Loucy (cell line): ENCODE measurements at regions not wholly inside any gene's neighbourhood (a gene's known extent, or its start where the extent isn't known, plus 50 kb on each side); places are given as distances from the start of the nearest gene placed in this dataset.

ENCODE experiments used
- H2AFZ ChIP-seq: fragments of 200-600 bp; sonication (generic); 2 replicates; pipeline ENCODE4 v1.6.0; 2016; ENCODE audit warnings: antibody characterized with exemption, mild to moderate bottlenecking, low read length, moderate library complexity
- H3F3A ChIP-seq: fragments of 200-600 bp; 2 replicates; pipeline ENCODE4 v1.6.0; 2016; ENCODE audit warnings: antibody characterized with exemption, low read depth, mild to moderate bottlenecking
- H3K27me3 ChIP-seq: fragments of 200-600 bp; sonication (generic); 2 replicates; pipeline ENCODE4 v1.6.1; 2014; ENCODE audit warnings: low read length, mild to moderate bottlenecking; ENCODE audit not compliant: insufficient read depth, poor library complexity, severe bottlenecking
- H3K36me3 ChIP-seq: fragments of 200-600 bp; sonication (generic); 2 replicates; pipeline ENCODE4 v1.6.1; 2016; ENCODE audit warnings: low read length; ENCODE audit not compliant: insufficient read depth
- H3K4me1 ChIP-seq: fragments of 200-600 bp; sonication (generic); 2 replicates; pipeline ENCODE4 v1.5.1; 2014; ENCODE audit warnings: low read length, mild to moderate bottlenecking; ENCODE audit not compliant: insufficient read depth, poor library complexity, severe bottlenecking
- H3K4me2 ChIP-seq: fragments of 200-600 bp; sonication (generic); 2 replicates; pipeline ENCODE4 v1.6.0; 2014; ENCODE audit warnings: antibody characterized with exemption, low read length, low read depth, mild to moderate bottlenecking; ENCODE audit not compliant: poor library complexity, severe bottlenecking
- H3K4me3 ChIP-seq: fragments of 200-600 bp; sonication (generic); 2 replicates; pipeline ENCODE4 v1.5.1; 2014; ENCODE audit warnings: low read length, mild to moderate bottlenecking, mixed read lengths; ENCODE audit not compliant: poor library complexity, severe bottlenecking
- H3K79me2 ChIP-seq: fragments of 200-600 bp; sonication (generic); 2 replicates; pipeline ENCODE4 v1.6.1; 2014; ENCODE audit warnings: low read length; ENCODE audit not compliant: insufficient read depth
- H3K9ac ChIP-seq: fragments of 200-600 bp; sonication (generic); 2 replicates; pipeline ENCODE4 v1.6.0; 2014; ENCODE audit warnings: mild to moderate bottlenecking, low read depth, low read length, moderate library complexity; ENCODE audit not compliant: poor library complexity, severe bottlenecking
- H3K9me2 ChIP-seq: fragments of 200-600 bp; sonication (generic); replicated peaks from 2 replicates; pipeline ENCODE4 v1.6.1; 2016; ENCODE audit warnings: low read depth, low read length, mixed read lengths
- H3K9me3 ChIP-seq: fragments of 200-600 bp; sonication (generic); 2 replicates; pipeline ENCODE4 v1.6.1; 2014; ENCODE audit warnings: mild to moderate bottlenecking, antibody characterized with exemption, low read length, low read depth; ENCODE audit not compliant: insufficient read depth
- H4K20me1 ChIP-seq: fragments of 200-600 bp; sonication (generic); 2 replicates; pipeline ENCODE4 v1.6.0; 2014; ENCODE audit warnings: antibody characterized with exemption, low read length, mild to moderate bottlenecking; ENCODE audit not compliant: insufficient read depth, poor library complexity, severe bottlenecking
- EZH2phosphoT487 ChIP-seq: fragments of 200-600 bp; IDR thresholded peaks from 2 replicates; pipeline ENCODE4 v1.6.1; 2018; ENCODE audit warnings: antibody characterized with exemption, mild to moderate bottlenecking, moderate library complexity, borderline replicate concordance
- TF ChIP-seq, protein P1 (sequence below): fragments of 200-600 bp; sonication (generic); conservative IDR thresholded peaks from 2 replicates; pipeline ENCODE4 v1.5.1; 2014; ENCODE audit warnings: mild to moderate bottlenecking, antibody characterized with exemption, low read length

DNA sequence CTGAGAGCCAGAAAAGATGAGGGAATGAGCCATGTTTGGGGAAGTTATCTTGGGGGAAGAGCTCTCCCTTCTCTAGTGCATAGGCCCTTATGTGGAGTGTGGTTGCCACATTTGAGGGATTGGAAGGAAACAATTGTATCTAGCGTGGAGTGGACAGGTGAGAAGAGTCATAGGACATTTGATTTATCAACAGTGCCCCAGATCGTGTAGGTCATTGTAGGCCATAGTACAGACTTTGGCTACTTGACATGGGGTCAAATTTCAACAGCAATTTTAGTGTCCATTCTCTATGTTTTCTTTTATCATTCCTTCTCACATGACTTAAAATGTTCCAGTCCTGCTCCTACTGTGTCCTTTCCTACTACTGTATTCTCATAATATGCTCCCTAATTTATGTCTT is 1182.8 kb downstream of the SORCS1 start:
- no peaks in the 10 kb centered on the region for H3K36me3 ChIP-seq
- H3K4me1 ChIP-seq = no peaks in the 10 kb centered on the region
- H3K9ac ChIP-seq = no peak overlapping the region
- no peaks in the 10 kb centered on the region for H3F3A ChIP-seq
- H2AFZ ChIP-seq = no peak overlapping the region
- no peaks in the 10 kb centered on the region for H3K9me2 ChIP-seq
- H3K9me3 ChIP-seq = no peaks in the 10 kb centered on the region
- no peaks in the 10 kb centered on the region for H4K20me1 ChIP-seq
- H3K27me3 ChIP-seq = no peaks in the 10 kb centered on the region
- TF ChIP-seq, protein P1, sequence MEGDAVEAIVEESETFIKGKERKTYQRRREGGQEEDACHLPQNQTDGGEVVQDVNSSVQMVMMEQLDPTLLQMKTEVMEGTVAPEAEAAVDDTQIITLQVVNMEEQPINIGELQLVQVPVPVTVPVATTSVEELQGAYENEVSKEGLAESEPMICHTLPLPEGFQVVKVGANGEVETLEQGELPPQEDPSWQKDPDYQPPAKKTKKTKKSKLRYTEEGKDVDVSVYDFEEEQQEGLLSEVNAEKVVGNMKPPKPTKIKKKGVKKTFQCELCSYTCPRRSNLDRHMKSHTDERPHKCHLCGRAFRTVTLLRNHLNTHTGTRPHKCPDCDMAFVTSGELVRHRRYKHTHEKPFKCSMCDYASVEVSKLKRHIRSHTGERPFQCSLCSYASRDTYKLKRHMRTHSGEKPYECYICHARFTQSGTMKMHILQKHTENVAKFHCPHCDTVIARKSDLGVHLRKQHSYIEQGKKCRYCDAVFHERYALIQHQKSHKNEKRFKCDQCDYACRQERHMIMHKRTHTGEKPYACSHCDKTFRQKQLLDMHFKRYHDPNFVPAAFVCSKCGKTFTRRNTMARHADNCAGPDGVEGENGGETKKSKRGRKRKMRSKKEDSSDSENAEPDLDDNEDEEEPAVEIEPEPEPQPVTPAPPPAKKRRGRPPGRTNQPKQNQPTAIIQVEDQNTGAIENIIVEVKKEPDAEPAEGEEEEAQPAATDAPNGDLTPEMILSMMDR = no peak
- no peak for TF ChIP-seq EZH2phosphoT487
- no peak overlapping the region for H3K4me2 ChIP-seq
- H3K4me3 ChIP-seq = no peak overlapping the region
- H3K79me2 ChIP-seq = no peaks in the 10 kb centered on the region

DNA sequence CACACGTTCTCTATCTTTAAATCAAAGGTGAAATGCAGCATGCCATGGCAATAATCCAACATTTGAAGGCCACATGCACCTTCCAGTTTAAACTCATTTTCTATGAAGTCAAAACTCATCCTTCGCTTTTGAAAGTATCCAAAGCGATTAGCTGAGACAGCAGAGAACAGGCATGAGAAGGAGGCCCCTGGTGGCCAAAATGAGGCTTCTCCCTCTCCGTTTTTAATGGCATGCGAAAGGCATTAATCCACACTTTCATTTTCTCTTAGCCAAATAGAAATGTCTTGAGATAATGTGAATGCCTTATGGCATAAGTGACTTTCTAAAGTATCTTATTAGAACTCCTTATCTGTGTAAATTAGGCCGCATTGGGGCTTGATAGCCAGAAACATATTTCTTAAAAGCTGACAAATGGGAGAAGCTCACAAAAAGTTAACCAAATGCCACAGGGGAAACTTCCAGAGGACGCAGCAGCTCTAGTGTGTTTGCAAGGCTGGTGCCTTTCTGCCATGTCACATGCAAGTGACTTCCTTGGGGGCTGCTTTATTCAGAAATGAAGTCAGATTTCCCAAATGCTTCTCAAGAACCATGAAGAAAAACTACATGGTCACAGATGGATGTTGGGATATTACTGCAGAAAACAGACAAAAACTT is 1189.6 kb downstream of the SORCS1 start:
- Histone ChIP-seq H3K4me3 (no peak overlapping the region), H3K9me3 (no peaks in the 10 kb centered on the region), H3K9ac (no peak overlapping the region), H3K27me3 (no peaks in the 10 kb centered on the region), H3K9me2 (no peaks in the 10 kb centered on the region), H3K36me3 (no peaks in the 10 kb centered on the region), H2AFZ (peak overlapping the region; percentile 40; the same call in 1 of the 2 replicates), H3K79me2 (no peaks in the 10 kb centered on the region), H4K20me1 (no peaks in the 10 kb centered on the region), H3K4me2 (no peak overlapping the region), H3F3A (no peaks in the 10 kb centered on the region), H3K4me1 (no peaks in the 10 kb centered on the region)
- TF ChIP-seq EZH2phosphoT487 = no peak
- TF ChIP-seq, protein P1 = peak; percentile 46

DNA sequence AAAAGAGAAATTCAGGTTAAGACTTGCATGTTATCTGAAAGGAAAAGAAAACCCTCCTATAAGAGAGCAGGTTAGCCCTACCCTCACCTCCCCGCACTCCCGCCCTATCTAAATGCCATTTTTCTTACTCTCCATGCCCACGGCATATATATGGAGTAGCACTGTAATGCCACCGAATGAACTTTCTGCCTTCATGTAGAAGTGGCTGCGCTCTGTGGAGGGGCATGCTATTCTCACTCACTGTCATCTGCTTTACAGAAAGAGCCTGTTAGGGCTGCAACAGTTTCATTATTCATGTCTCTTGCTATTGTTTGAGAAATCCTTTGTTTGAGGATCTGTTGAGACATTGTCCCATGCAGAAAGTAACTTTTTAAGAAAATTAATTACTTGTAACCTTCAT is 1190.6 kb downstream of the SORCS1 start:
- Histone ChIP-seq H3K79me2 (no peaks in the 10 kb centered on the region), H3K9me2 (no peaks in the 10 kb centered on the region), H3K9ac (no peak overlapping the region), H3K4me1 (no peaks in the 10 kb centered on the region), H3K36me3 (no peaks in the 10 kb centered on the region), H4K20me1 (no peaks in the 10 kb centered on the region), H3K4me2 (no peak overlapping the region), H3K4me3 (no peak overlapping the region), H2AFZ (no peak overlapping the region), H3K9me3 (no peaks in the 10 kb centered on the region), H3K27me3 (no peaks in the 10 kb centered on the region), H3F3A (no peaks in the 10 kb centered on the region)
- TF ChIP-seq, protein P1 = no peak
- TF ChIP-seq EZH2phosphoT487 = no peak
